ENCODE measurements at regions not wholly inside any gene's neighbourhood (a gene's known extent, or its start where the extent isn't known, plus 50 kb on each side); places are given as distances from the start of the nearest gene placed in this dataset.
"Not testable (repeated sequence)": the region's sequence is repeated elsewhere in the genome, so short reads cannot be mapped to it uniquely, and the experiment has no call there.

- Histone ChIP-seq H3K4me1 (ENCODE audit: control insufficient read depth, insufficient read depth, low read length) (peaks cover 17% of the 10 kb centered on the region), H3K36me3 (ENCODE audit: control insufficient read depth, insufficient read depth, low read length) (no peaks in the 10 kb centered on the region), H3K27ac (ENCODE audit: low read depth, low read length) (no peak overlapping the region), H3K27me3 (ENCODE audit: control insufficient read depth, insufficient read depth, low read length) (peaks cover 46% of the 10 kb centered on the region), H3K9me3 (ENCODE audit: control insufficient read depth, insufficient read depth, low read length) (no peaks in the 10 kb centered on the region), H3K4me3 (ENCODE audit: low read depth, low read length) (no peak overlapping the region), H3K9ac (ENCODE audit: low read depth, low read length) (no peak overlapping the region)
Observed at GRCh38 chr3:22373827-22374226, 622.8 kb upstream of the ZNF385D start.

- H3K4me3 ChIP-seq (ENCODE audit: low read depth, low read length) = no peak overlapping the region
- H3K36me3 ChIP-seq (ENCODE audit: control insufficient read depth, insufficient read depth, low read length) = no peaks in the 10 kb centered on the region
- H3K27me3 ChIP-seq (ENCODE audit: control insufficient read depth, insufficient read depth, low read length) = peaks cover 25% of the 10 kb centered on the region
- H3K27ac ChIP-seq (ENCODE audit: low read depth, low read length) = no peak overlapping the region
- H3K9me3 ChIP-seq (ENCODE audit: control insufficient read depth, insufficient read depth, low read length) = no peaks in the 10 kb centered on the region
- no peak overlapping the region for H3K9ac ChIP-seq (ENCODE audit: low read depth, low read length)
- H3K4me1 ChIP-seq (ENCODE audit: control insufficient read depth, insufficient read depth, low read length) = peaks cover 9% of the 10 kb centered on the region
Observed at GRCh38 chr3:22377421-22377820, 626.4 kb upstream of the ZNF385D start.

GRCh38 chr3:22378869-22379268, 627.9 kb upstream of the ZNF385D start:
- Histone ChIP-seq H3K36me3 (ENCODE audit: control insufficient read depth, insufficient read depth, low read length) (no peaks in the 10 kb centered on the region), H3K9ac (ENCODE audit: low read depth, low read length) (no peak overlapping the region), H3K4me3 (ENCODE audit: low read depth, low read length) (no peak overlapping the region), H3K27ac (ENCODE audit: low read depth, low read length) (no peak overlapping the region), H3K27me3 (ENCODE audit: control insufficient read depth, insufficient read depth, low read length) (peaks cover 11% of the 10 kb centered on the region), H3K9me3 (ENCODE audit: control insufficient read depth, insufficient read depth, low read length) (no peaks in the 10 kb centered on the region), H3K4me1 (ENCODE audit: control insufficient read depth, insufficient read depth, low read length) (peaks cover under 1% of the 10 kb centered on the region; the same call in 1 of the 2 replicates)

- no peak overlapping the region for H3K27ac ChIP-seq (ENCODE audit: low read depth, low read length)
- no peaks in the 10 kb centered on the region for H3K27me3 ChIP-seq (ENCODE audit: control insufficient read depth, insufficient read depth, low read length)
- H3K4me1 ChIP-seq (ENCODE audit: control insufficient read depth, insufficient read depth, low read length) = no peaks in the 10 kb centered on the region
- no peaks in the 10 kb centered on the region for H3K9me3 ChIP-seq (ENCODE audit: control insufficient read depth, insufficient read depth, low read length)
- no peak overlapping the region for H3K9ac ChIP-seq (ENCODE audit: low read depth, low read length)
- no peak overlapping the region for H3K4me3 ChIP-seq (ENCODE audit: low read depth, low read length)
- H3K36me3 ChIP-seq (ENCODE audit: control insufficient read depth, insufficient read depth, low read length) = no peaks in the 10 kb centered on the region
Observed at GRCh38 chr3:22380253-22380652, 629.2 kb upstream of the ZNF385D start.

- not testable (repeated sequence) for H3K4me1 ChIP-seq (ENCODE audit: control insufficient read depth, insufficient read depth, low read length); H3K27me3 ChIP-seq (ENCODE audit: control insufficient read depth, insufficient read depth, low read length); H3K36me3 ChIP-seq (ENCODE audit: control insufficient read depth, insufficient read depth, low read length); H3K9me3 ChIP-seq (ENCODE audit: control insufficient read depth, insufficient read depth, low read length); H3K4me3 ChIP-seq (ENCODE audit: low read depth, low read length); H3K27ac ChIP-seq (ENCODE audit: low read depth, low read length); H3K9ac ChIP-seq (ENCODE audit: low read depth, low read length)
Observed at GRCh38 chr3:22381564-22381963, 630.6 kb upstream of the ZNF385D start.

GRCh38 chr3:22383285-22383684, 632.3 kb upstream of the ZNF385D start:
- H3K4me1 ChIP-seq (ENCODE audit: control insufficient read depth, insufficient read depth, low read length) = no peaks in the 10 kb centered on the region
- no peak overlapping the region for H3K9ac ChIP-seq (ENCODE audit: low read depth, low read length)
- no peaks in the 10 kb centered on the region for H3K9me3 ChIP-seq (ENCODE audit: control insufficient read depth, insufficient read depth, low read length)
- no peak overlapping the region for H3K4me3 ChIP-seq (ENCODE audit: low read depth, low read length)
- H3K27me3 ChIP-seq (ENCODE audit: control insufficient read depth, insufficient read depth, low read length) = no peaks in the 10 kb centered on the region
- H3K27ac ChIP-seq (ENCODE audit: low read depth, low read length) = no peak overlapping the region
- no peaks in the 10 kb centered on the region for H3K36me3 ChIP-seq (ENCODE audit: control insufficient read depth, insufficient read depth, low read length)

GRCh38 chr3:22386107-22386506, 635.1 kb upstream of the ZNF385D start:
- no peak overlapping the region for H3K4me3 ChIP-seq (ENCODE audit: low read depth, low read length)
- H3K27ac ChIP-seq (ENCODE audit: low read depth, low read length) = no peak overlapping the region
- H3K4me1 ChIP-seq (ENCODE audit: control insufficient read depth, insufficient read depth, low read length) = no peaks in the 10 kb centered on the region

GRCh38 chr3:22392286-22392685, 641.3 kb upstream of the ZNF385D start:
- no peaks in the 10 kb centered on the region for H3K27me3 ChIP-seq (ENCODE audit: control insufficient read depth, insufficient read depth, low read length)
- H3K9ac ChIP-seq (ENCODE audit: low read depth, low read length) = no peak overlapping the region
- H3K9me3 ChIP-seq (ENCODE audit: control insufficient read depth, insufficient read depth, low read length) = no peaks in the 10 kb centered on the region
- no peak overlapping the region for H3K27ac ChIP-seq (ENCODE audit: low read depth, low read length)
- H3K4me1 ChIP-seq (ENCODE audit: control insufficient read depth, insufficient read depth, low read length) = no peaks in the 10 kb centered on the region
- no peaks in the 10 kb centered on the region for H3K36me3 ChIP-seq (ENCODE audit: control insufficient read depth, insufficient read depth, low read length)
- no peak overlapping the region for H3K4me3 ChIP-seq (ENCODE audit: low read depth, low read length)

More at GRCh38 chr3:22386107-22386506, 635.1 kb upstream of the ZNF385D start:
- Histone ChIP-seq H3K9me3 (ENCODE audit: control insufficient read depth, insufficient read depth, low read length) (no peaks in the 10 kb centered on the region), H3K27me3 (ENCODE audit: control insufficient read depth, insufficient read depth, low read length) (no peaks in the 10 kb centered on the region), H3K36me3 (ENCODE audit: control insufficient read depth, insufficient read depth, low read length) (no peaks in the 10 kb centered on the region), H3K9ac (ENCODE audit: low read depth, low read length) (no peak overlapping the region)

- Histone ChIP-seq H3K4me3 (ENCODE audit: low read depth, low read length) (no peak overlapping the region), H3K27me3 (ENCODE audit: control insufficient read depth, insufficient read depth, low read length) (no peaks in the 10 kb centered on the region), H3K9me3 (ENCODE audit: control insufficient read depth, insufficient read depth, low read length) (no peaks in the 10 kb centered on the region), H3K36me3 (ENCODE audit: control insufficient read depth, insufficient read depth, low read length) (no peaks in the 10 kb centered on the region), H3K27ac (ENCODE audit: low read depth, low read length) (no peak overlapping the region), H3K4me1 (ENCODE audit: control insufficient read depth, insufficient read depth, low read length) (no peaks in the 10 kb centered on the region), H3K9ac (ENCODE audit: low read depth, low read length) (no peak overlapping the region)
Observed at GRCh38 chr3:22392859-22393258, 641.8 kb upstream of the ZNF385D start.

- Histone ChIP-seq H3K4me1 (ENCODE audit: control insufficient read depth, insufficient read depth, low read length) (no peaks in the 10 kb centered on the region), H3K9me3 (ENCODE audit: control insufficient read depth, insufficient read depth, low read length) (no peaks in the 10 kb centered on the region), H3K27me3 (ENCODE audit: control insufficient read depth, insufficient read depth, low read length) (no peaks in the 10 kb centered on the region), H3K36me3 (ENCODE audit: control insufficient read depth, insufficient read depth, low read length) (no peaks in the 10 kb centered on the region), H3K9ac (ENCODE audit: low read depth, low read length) (no peak overlapping the region), H3K4me3 (ENCODE audit: low read depth, low read length) (no peak overlapping the region), H3K27ac (ENCODE audit: low read depth, low read length) (no peak overlapping the region)
Observed at GRCh38 chr3:22399566-22399965, 648.6 kb upstream of the ZNF385D start.

- no peak overlapping the region for H3K27ac ChIP-seq (ENCODE audit: low read depth, low read length)
- no peak overlapping the region for H3K4me3 ChIP-seq (ENCODE audit: low read depth, low read length)
- no peaks in the 10 kb centered on the region for H3K9me3 ChIP-seq (ENCODE audit: control insufficient read depth, insufficient read depth, low read length)
- no peaks in the 10 kb centered on the region for H3K36me3 ChIP-seq (ENCODE audit: control insufficient read depth, insufficient read depth, low read length)
- H3K4me1 ChIP-seq (ENCODE audit: control insufficient read depth, insufficient read depth, low read length) = no peaks in the 10 kb centered on the region
- no peaks in the 10 kb centered on the region for H3K27me3 ChIP-seq (ENCODE audit: control insufficient read depth, insufficient read depth, low read length)
- H3K9ac ChIP-seq (ENCODE audit: low read depth, low read length) = no peak overlapping the region
Observed at GRCh38 chr3:22401499-22401898, 650.5 kb upstream of the ZNF385D start.

- Histone ChIP-seq H3K4me1 (ENCODE audit: control insufficient read depth, insufficient read depth, low read length) (no peaks in the 10 kb centered on the region), H3K9me3 (ENCODE audit: control insufficient read depth, insufficient read depth, low read length) (peaks cover 11% of the 10 kb centered on the region), H3K4me3 (ENCODE audit: low read depth, low read length) (no peak overlapping the region), H3K9ac (ENCODE audit: low read depth, low read length) (no peak overlapping the region), H3K27ac (ENCODE audit: low read depth, low read length) (no peak overlapping the region), H3K36me3 (ENCODE audit: control insufficient read depth, insufficient read depth, low read length) (no peaks in the 10 kb centered on the region), H3K27me3 (ENCODE audit: control insufficient read depth, insufficient read depth, low read length) (no peaks in the 10 kb centered on the region)
Observed at GRCh38 chr3:22414239-22414638, 663.2 kb upstream of the ZNF385D start.
